DOHH2 (cell line): ENCODE measurements at regions not wholly inside any gene's neighbourhood (a gene's known extent, or its start where the extent isn't known, plus 50 kb on each side); places are given as distances from the start of the nearest gene placed in this dataset.

Experiments used
- CTCF ChIP-seq: fragments of 200-600 bp; sonication (generic); IDR thresholded peaks from one replicate; pipeline ENCODE4 v1.5.1; 2014; ENCODE audit warnings: antibody characterized with exemption, mild to moderate bottlenecking, low read depth, low read length; ENCODE audit not compliant: poor library complexity, severe bottlenecking
- EZH2phosphoT487 ChIP-seq: fragments of 200-600 bp; sonication (generic); IDR thresholded peaks from 2 replicates; pipeline ENCODE4 v1.6.1; 2017; ENCODE audit warnings: borderline replicate concordance, mild to moderate bottlenecking, antibody characterized with exemption, low read length, moderate library complexity, mixed read lengths

GRCh38 chr13:50485979-50486935 is 357.2 kb downstream of the DLEU7 start:
- no peak for TF ChIP-seq CTCF
- TF ChIP-seq EZH2phosphoT487, result no peak
